PC-3 (cell line): ENCODE measurements at regions not wholly inside any gene's neighbourhood (a gene's known extent, or its start where the extent isn't known, plus 50 kb on each side); places are given as distances from the start of the nearest gene placed in this dataset.

ENCODE experiments used
- EZH2 ChIP-seq: fragments of 300-600 bp; sonication (generic); IDR thresholded peaks from one replicate; pipeline ENCODE4 v1.6.1; 2017; ENCODE audit warnings: antibody characterized with exemption, mild to moderate bottlenecking, low read length; ENCODE audit not compliant: unreplicated experiment
- TF ChIP-seq, protein P1 (sequence below): fragments of 300-600 bp; sonication (generic); conservative IDR thresholded peaks from 2 replicates; pipeline ENCODE4 v1.5.1; 2017; ENCODE audit warnings: antibody characterized with exemption, low read depth, mild to moderate bottlenecking, low read length

DNA sequence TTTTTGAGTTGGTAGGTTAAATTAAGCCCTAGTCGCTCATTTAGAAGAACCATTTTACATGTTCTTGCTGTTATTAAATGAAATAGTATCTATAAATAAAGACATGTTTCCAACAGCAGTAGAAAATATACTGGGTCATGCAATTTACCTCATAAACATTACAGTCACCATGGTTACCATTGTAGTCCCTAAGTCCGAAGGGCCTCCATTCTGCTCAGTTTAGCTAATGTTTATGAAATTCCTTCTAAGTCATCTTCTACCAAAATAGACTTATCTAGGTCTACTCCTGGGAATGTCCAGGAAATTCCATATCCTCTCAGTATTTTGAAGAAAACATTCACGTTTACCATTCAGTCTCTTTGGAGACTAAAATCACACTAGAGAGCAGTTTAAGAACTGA, 292.5 kb upstream of the DCAF8L1 start:
- TF ChIP-seq, protein P1, sequence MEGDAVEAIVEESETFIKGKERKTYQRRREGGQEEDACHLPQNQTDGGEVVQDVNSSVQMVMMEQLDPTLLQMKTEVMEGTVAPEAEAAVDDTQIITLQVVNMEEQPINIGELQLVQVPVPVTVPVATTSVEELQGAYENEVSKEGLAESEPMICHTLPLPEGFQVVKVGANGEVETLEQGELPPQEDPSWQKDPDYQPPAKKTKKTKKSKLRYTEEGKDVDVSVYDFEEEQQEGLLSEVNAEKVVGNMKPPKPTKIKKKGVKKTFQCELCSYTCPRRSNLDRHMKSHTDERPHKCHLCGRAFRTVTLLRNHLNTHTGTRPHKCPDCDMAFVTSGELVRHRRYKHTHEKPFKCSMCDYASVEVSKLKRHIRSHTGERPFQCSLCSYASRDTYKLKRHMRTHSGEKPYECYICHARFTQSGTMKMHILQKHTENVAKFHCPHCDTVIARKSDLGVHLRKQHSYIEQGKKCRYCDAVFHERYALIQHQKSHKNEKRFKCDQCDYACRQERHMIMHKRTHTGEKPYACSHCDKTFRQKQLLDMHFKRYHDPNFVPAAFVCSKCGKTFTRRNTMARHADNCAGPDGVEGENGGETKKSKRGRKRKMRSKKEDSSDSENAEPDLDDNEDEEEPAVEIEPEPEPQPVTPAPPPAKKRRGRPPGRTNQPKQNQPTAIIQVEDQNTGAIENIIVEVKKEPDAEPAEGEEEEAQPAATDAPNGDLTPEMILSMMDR = no peak
- no peak for TF ChIP-seq EZH2
